ENCODE measurements at regions not wholly inside any gene's neighbourhood (a gene's known extent, or its start where the extent isn't known, plus 50 kb on each side); places are given as distances from the start of the nearest gene placed in this dataset.

- Histone ChIP-seq H3K27ac (no peak overlapping the region), H3K4me1 (no peaks in the 10 kb centered on the region), H3K27me3 (no peaks in the 10 kb centered on the region), H3K36me3 (no peaks in the 10 kb centered on the region), H3K4me3 (no peak overlapping the region), H3K9me3 (no peaks in the 10 kb centered on the region)
- no peak for TF ChIP-seq CTCF (IDR thresholded peaks at IDR 0.05)
- no peak for DNase-seq (ENCODE audit: low spot score)
Observed at GRCh38 chr18:44473394-44474066, 207.2 kb upstream of the SETBP1 start.

GRCh38 chr18:44474067-44474411 lies 206.6 kb upstream of the SETBP1 start:
- no peaks in the 10 kb centered on the region for H3K36me3 ChIP-seq
- no peak overlapping the region for H3K4me3 ChIP-seq
- peaks cover 0 to 2% of the 10 kb centered on the region in 2 donors for H3K9me3 ChIP-seq
- TF ChIP-seq CTCF (IDR thresholded peaks at IDR 0.05): no peak
- H3K27me3 ChIP-seq: no peaks in the 10 kb centered on the region
- no peak overlapping the region for H3K27ac ChIP-seq
- DNase-seq (ENCODE audit: low spot score): no peak
- H3K4me1 ChIP-seq: no peaks in the 10 kb centered on the region

- no peak for TF ChIP-seq CTCF (IDR thresholded peaks at IDR 0.05)
- no peak overlapping the region for H3K4me3 ChIP-seq
- H3K36me3 ChIP-seq: no peaks in the 10 kb centered on the region
- H3K4me1 ChIP-seq: no peaks in the 10 kb centered on the region
- DNase-seq (ENCODE audit: low spot score): no peak
- H3K27me3 ChIP-seq: no peaks in the 10 kb centered on the region
- H3K9me3 ChIP-seq: peaks cover 0 to 7% of the 10 kb centered on the region in 2 donors
- H3K27ac ChIP-seq: no peak overlapping the region
Observed at GRCh38 chr18:44474591-44474990, 206.1 kb upstream of the SETBP1 start.

GRCh38 chr18:44482761-44483160 lies 197.9 kb upstream of the SETBP1 start:
- DNase-seq (ENCODE audit: low spot score): no peak
- Histone ChIP-seq H3K27me3 (no peaks in the 10 kb centered on the region), H3K4me3 (no peak overlapping the region), H3K9me3 (peaks cover 0 to 8% of the 10 kb centered on the region in 2 donors), H3K27ac (no peak overlapping the region), H3K36me3 (no peaks in the 10 kb centered on the region), H3K4me1 (no peaks in the 10 kb centered on the region)
- no peak for TF ChIP-seq CTCF (IDR thresholded peaks at IDR 0.05)

- H3K4me3 ChIP-seq: no peak overlapping the region
- no peaks in the 10 kb centered on the region for H3K9me3 ChIP-seq
- H3K27ac ChIP-seq: no peak overlapping the region
- no peaks in the 10 kb centered on the region for H3K27me3 ChIP-seq
- no peaks in the 10 kb centered on the region for H3K36me3 ChIP-seq
- no peaks in the 10 kb centered on the region for H3K4me1 ChIP-seq
- no peak for DNase-seq (ENCODE audit: low spot score)
- no peak for TF ChIP-seq CTCF (IDR thresholded peaks at IDR 0.05)
Observed at GRCh38 chr18:44495151-44495550, 185.5 kb upstream of the SETBP1 start.

- TF ChIP-seq CTCF (IDR thresholded peaks at IDR 0.05): no peak
- Histone ChIP-seq H3K27me3 (no peaks in the 10 kb centered on the region), H3K36me3 (no peaks in the 10 kb centered on the region), H3K4me3 (no peak overlapping the region), H3K9me3 (no peaks in the 10 kb centered on the region), H3K4me1 (no peaks in the 10 kb centered on the region), H3K27ac (no peak overlapping the region)
- no peak for DNase-seq (ENCODE audit: low spot score)
Observed at GRCh38 chr18:44497311-44497710, 183.4 kb upstream of the SETBP1 start.

All from right atrium auricular region (tissue), 2 donors.